H1 (cell line): ENCODE measurements at regions not wholly inside any gene's neighbourhood (a gene's known extent, or its start where the extent isn't known, plus 50 kb on each side); places are given as distances from the start of the nearest gene placed in this dataset.

Experiments
- CTCF ChIA-PET: fragments of 300-600 bp; sonication (Branson Sonifier 250); formaldehyde crosslinking; loops from one replicate; lab custom pipeline; 2021; ENCODE audit not compliant: partially characterized antibody; lab: Charles Lee
- POLR2A ChIA-PET: fragments of 300-600 bp; sonication (Branson Sonifier 250); formaldehyde crosslinking; loops from one replicate; lab custom pipeline; 2021; ENCODE audit warnings: inconsistent platforms; ENCODE audit not compliant: partially characterized antibody; lab: Charles Lee
- DNase-seq, 2 experiments: peaks; one replicate each; pipeline versions ENCODE4 v3.0.0 to v3.0.0-alpha.2; 2010 to 2022; ENCODE audit warnings: low spot score in 2 of 2, low read depth in 1 of 2, mixed read lengths in 1 of 2
- FAIRE-seq: peaks from 2 replicates; lab custom pipeline; 2011; peaks lifted over from hg19 to GRCh38; lab: Jason Lieb, UNC
- H2AFZ ChIP-seq: 2 replicates; pipeline ENCODE4 v1.8.1; 2012; ENCODE audit warnings: low read length, inconsistent platforms
- H2AK5ac ChIP-seq: 2 replicates; pipeline ENCODE4 v1.6.1; 2013; ENCODE audit warnings: low read depth, low read length
- H2BK120ac ChIP-seq: replicated peaks from 2 replicates; pipeline ENCODE3; 2013; ENCODE audit warnings: low read depth, low read length, inconsistent platforms
- H2BK12ac ChIP-seq: 2 replicates; pipeline ENCODE4 v1.6.1; 2013; ENCODE audit warnings: low read depth, low read length
- H2BK15ac ChIP-seq: 2 replicates; pipeline ENCODE4 v1.6.1; 2013; ENCODE audit warnings: low read length
- H2BK20ac ChIP-seq: 2 replicates; pipeline ENCODE4 v1.6.1; 2013; ENCODE audit warnings: low read length
- H2BK5ac ChIP-seq: 2 replicates; pipeline ENCODE4 v1.6.1; 2013; ENCODE audit warnings: low read depth, low read length
- H3K14ac ChIP-seq: 2 replicates; pipeline ENCODE4 v1.6.1; 2013; ENCODE audit warnings: inconsistent platforms; ENCODE audit not compliant: insufficient read length
- H3K18ac ChIP-seq: 2 replicates; pipeline ENCODE4 v1.6.1; 2013; ENCODE audit warnings: low read length; ENCODE audit errors: extremely low read depth
- H3K23ac ChIP-seq: 2 replicates; pipeline ENCODE4 v1.6.1; 2013; ENCODE audit warnings: inconsistent platforms; ENCODE audit not compliant: insufficient read length
- H3K23me2 ChIP-seq: 2 replicates; pipeline ENCODE4 v1.6.1; 2013; ENCODE audit warnings: low read depth, low read length
- H3K27ac ChIP-seq: 2 replicates; pipeline ENCODE4 v1.6.1; 2011; ENCODE audit warnings: low read depth, low read length, inconsistent platforms
- H3K27me3 ChIP-seq, 4 experiments: replicated peaks in 1 of 4; 1 replicate in 1 of 4; 2 replicates in 3 of 4; pipeline versions ENCODE4 v1.6.1 to v1.8.1; 2011 to 2013; ENCODE audit warnings: low read length in 3 of 4, mild to moderate bottlenecking in 3 of 4, inconsistent platforms in 2 of 4, mixed read lengths in 2 of 4, moderate library complexity in 1 of 4; ENCODE audit not compliant: control insufficient read depth in 3 of 4, insufficient read depth in 3 of 4; ENCODE audit errors: extremely low read depth in 1 of 4
- H3K36me3 ChIP-seq, 4 experiments: 2 replicates each; pipeline versions ENCODE4 v1.6.1 to v1.8.1; 2011 to 2013; ENCODE audit warnings: mild to moderate bottlenecking in 4 of 4, low read length in 3 of 4, moderate library complexity in 2 of 4, control low read depth in 1 of 4, inconsistent platforms in 1 of 4; ENCODE audit not compliant: insufficient read depth in 4 of 4, control insufficient read depth in 2 of 4
- H3K4ac ChIP-seq: replicated peaks from 2 replicates; pipeline ENCODE3; 2013; ENCODE audit warnings: low read length, low read depth, mixed read lengths, inconsistent platforms; ENCODE audit not compliant: insufficient read length
- H3K4me1 ChIP-seq, 4 experiments: replicated peaks in 1 of 4; 1 replicate in 1 of 4; 2 replicates in 3 of 4; pipeline versions ENCODE4 v1.6.1 to v1.8.1; 2011 to 2013; ENCODE audit warnings: low read length in 3 of 4, inconsistent platforms in 2 of 4, mixed read lengths in 1 of 4; ENCODE audit not compliant: insufficient read depth in 4 of 4, control insufficient read depth in 3 of 4
- H3K4me2 ChIP-seq, 2 experiments: 2 replicates each; pipeline versions ENCODE4 v1.6.1 to v1.8.1; 2011 to 2013; ENCODE audit warnings: low read depth in 2 of 2, low read length in 2 of 2, control low read depth in 1 of 2, inconsistent platforms in 1 of 2, mild to moderate bottlenecking in 1 of 2; ENCODE audit not compliant: insufficient read depth in 1 of 2
- H3K4me3 ChIP-seq, 4 experiments: fragments of 200-600, 300-600 bp in 1 of 4; sonication (generic), shearing (Covaris generic), sonication (Bioruptor Twin) in 1 of 4; 2 replicates each; pipeline versions ENCODE4 v1.5.1 to v1.8.1; 2011 to 2016; ENCODE audit warnings: low read length in 4 of 4, low read depth in 3 of 4, control low read depth in 2 of 4, inconsistent platforms in 2 of 4, mild to moderate bottlenecking in 2 of 4, mixed read lengths in 1 of 4, moderate library complexity in 1 of 4; ENCODE audit not compliant: insufficient read depth in 2 of 4; ENCODE audit errors: extremely low read depth in 1 of 4
- H3K56ac ChIP-seq: replicated peaks from 2 replicates; pipeline ENCODE3; 2013; ENCODE audit warnings: low read depth, mild to moderate bottlenecking, mixed read lengths, low read length, inconsistent platforms; ENCODE audit not compliant: insufficient read length
- H3K79me1 ChIP-seq: 2 replicates; pipeline ENCODE4 v1.6.1; 2013; ENCODE audit warnings: low read depth, low read length, control low read depth
- H3K79me2 ChIP-seq, 2 experiments: 2 replicates each; pipeline versions ENCODE4 v1.6.1 to v1.8.1; 2012 to 2013; ENCODE audit warnings: low read length in 2 of 2, mild to moderate bottlenecking in 2 of 2, inconsistent platforms in 1 of 2; ENCODE audit not compliant: insufficient read depth in 2 of 2, control insufficient read depth in 1 of 2
- H3K9ac ChIP-seq, 4 experiments: replicated peaks in 1 of 4; 1 replicate in 1 of 4; 2 replicates in 3 of 4; pipeline versions ENCODE4 v1.6.1 to v1.8.1; 2011 to 2013; ENCODE audit warnings: low read depth in 3 of 4, low read length in 3 of 4, control low read depth in 2 of 4, mild to moderate bottlenecking in 2 of 4, moderate library complexity in 2 of 4, inconsistent platforms in 1 of 4; ENCODE audit errors: extremely low read depth in 1 of 4
- H3K9me3 ChIP-seq, 2 experiments: 2 replicates each; pipeline versions ENCODE4 v1.6.1 to v1.8.1; 2012 to 2013; ENCODE audit warnings: mild to moderate bottlenecking in 2 of 2, moderate library complexity in 2 of 2, control low read depth in 1 of 2, inconsistent platforms in 1 of 2, low read depth in 1 of 2, low read length in 1 of 2, mixed read lengths in 1 of 2; ENCODE audit not compliant: insufficient read depth in 2 of 2
- H4K20me1 ChIP-seq, 2 experiments: replicated peaks in 1 of 2; 2 replicates each; pipeline versions ENCODE3 to v1.8.1; 2011 to 2013; ENCODE audit warnings: inconsistent platforms in 2 of 2, low read length in 2 of 2, mild to moderate bottlenecking in 1 of 2; ENCODE audit not compliant: insufficient read depth in 2 of 2, control insufficient read depth in 1 of 2
- H4K5ac ChIP-seq: 2 replicates; pipeline ENCODE4 v1.6.1; 2013; ENCODE audit warnings: low read length, low read depth, mixed read lengths, inconsistent platforms; ENCODE audit not compliant: insufficient read length
- H4K8ac ChIP-seq: 2 replicates; pipeline ENCODE4 v1.8.0; 2013; ENCODE audit warnings: mild to moderate bottlenecking, moderate library complexity, low read length, inconsistent platforms; ENCODE audit not compliant: insufficient read depth; ENCODE audit errors: extremely low read depth
- H4K91ac ChIP-seq: replicated peaks from 2 replicates; pipeline ENCODE3; 2013; ENCODE audit warnings: low read length, mixed read lengths, inconsistent platforms; ENCODE audit not compliant: insufficient read length
- CBX8 ChIP-seq: fragments of 300-800, 300-1000 bp; sonication (generic); IDR thresholded peaks from 2 replicates; pipeline ENCODE4 v1.7.1; 2016; ENCODE audit warnings: low read depth, low read length, borderline replicate concordance
- EGR1 ChIP-seq: IDR thresholded peaks from 2 replicates; pipeline ENCODE4 v1.6.1; 2011; ENCODE audit warnings: low read depth, low read length, borderline replicate concordance
- EP300 ChIP-seq, 2 experiments: IDR thresholded peaks; 1 replicate in 1 of 2; 2 replicates in 1 of 2; pipeline ENCODE4 v1.6.1; 2011 to 2012; ENCODE audit warnings: low read depth in 2 of 2, low read length in 2 of 2, mild to moderate bottlenecking in 2 of 2, borderline replicate concordance in 1 of 2, inconsistent platforms in 1 of 2, moderate library complexity in 1 of 2
- GTF2F1 ChIP-seq: IDR thresholded peaks from 2 replicates; pipeline ENCODE4 v1.6.1; 2012; ENCODE audit warnings: low read depth, low read length, improper control_type of control experiment, borderline replicate concordance
- RFX5 ChIP-seq: IDR thresholded peaks from 2 replicates; pipeline ENCODE4 v1.6.1; 2011; ENCODE audit warnings: low read depth, low read length, improper control_type of control experiment, borderline replicate concordance
- SIRT6 ChIP-seq: IDR thresholded peaks from one replicate; pipeline ENCODE4 v1.7.1; 2012; ENCODE audit warnings: low read length, inconsistent platforms
- TAF7 ChIP-seq: optimal IDR thresholded peaks from 2 replicates; pipeline ENCODE3; 2011; ENCODE audit warnings: low read depth, mild to moderate bottlenecking, inconsistent platforms, low read length, moderate library complexity, borderline replicate concordance
- TBP ChIP-seq: IDR thresholded peaks from 2 replicates; pipeline ENCODE4 v1.6.1; 2011; ENCODE audit warnings: low read depth, low read length, improper control_type of control experiment

DNA sequence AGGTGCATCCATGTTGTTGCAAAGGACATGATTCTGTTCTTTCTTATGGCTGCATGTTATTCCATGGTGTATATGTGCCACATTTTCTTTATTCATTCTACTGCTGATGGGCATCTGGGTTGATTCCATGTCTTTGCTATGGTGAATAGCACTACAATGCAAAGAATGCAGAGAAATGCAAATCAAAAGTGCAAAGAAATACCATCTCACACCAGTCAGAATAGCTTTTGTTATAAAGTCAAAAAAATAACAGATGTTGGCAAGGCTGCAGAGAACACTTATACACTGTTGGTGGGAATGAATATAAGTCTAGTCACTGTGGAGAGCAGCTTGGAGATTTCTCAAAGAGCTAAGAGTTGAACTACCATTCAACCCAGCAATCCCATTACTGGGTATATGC lies 99.2 kb downstream of the DHRS2 start:
- H3K23me2 ChIP-seq = no peaks in the 10 kb centered on the region
- H3K27ac ChIP-seq = no peak overlapping the region
- H2AFZ ChIP-seq = no peak overlapping the region
- no peak overlapping the region for H3K14ac ChIP-seq
- H4K8ac ChIP-seq = no peak overlapping the region
- no peak overlapping the region for H2AK5ac ChIP-seq
- no peak overlapping the region for H3K9ac ChIP-seq
- no peak overlapping the region for H3K18ac ChIP-seq
- DNase-seq (no peak), FAIRE-seq (no peak)
- H3K23ac ChIP-seq = no peak overlapping the region
- no peak overlapping the region for H2BK15ac ChIP-seq
- H3K9me3 ChIP-seq = peaks cover 13 to 35% of the 10 kb centered on the region in 2 experiments; a peak in 3 of 4 replicates
- no peaks in the 10 kb centered on the region for H3K4me1 ChIP-seq
- no peak overlapping the region for H3K4me3 ChIP-seq
- no peak overlapping the region for H4K91ac ChIP-seq
- no peak overlapping the region for H3K4ac ChIP-seq
- no peaks in the 10 kb centered on the region for H4K20me1 ChIP-seq
- no peaks in the 10 kb centered on the region for H3K79me2 ChIP-seq
- no peak overlapping the region for H2BK20ac ChIP-seq
- no peak overlapping the region for H2BK5ac ChIP-seq
- no peak overlapping the region for H2BK120ac ChIP-seq
- no peak overlapping the region for H3K4me2 ChIP-seq
- ChIA-PET CTCF (interaction anchor here (1.5 kb wide), 1 partner anchor 9 kb away, joined by 4 read pairs; no protein-coding TSS in a partner anchor), POLR2A (interaction anchor here (0.7 kb wide), 1 partner anchor 18 kb away, joined by 3 read pairs; no protein-coding TSS in a partner anchor)
- H3K79me1 ChIP-seq = no peaks in the 10 kb centered on the region
- H4K5ac ChIP-seq = no peak overlapping the region
- no peaks in the 10 kb centered on the region for H3K36me3 ChIP-seq
- no peak overlapping the region for H3K56ac ChIP-seq
- no peaks in the 10 kb centered on the region for H3K27me3 ChIP-seq
- no peak overlapping the region for H2BK12ac ChIP-seq
- TF ChIP-seq RFX5 (no peak), GTF2F1 (no peak), SIRT6 (no peak), EP300 (IDR thresholded peaks at IDR 0.05; ENCODE audit: borderline replicate concordance in 1 of 2, low read depth in 2 of 2, low read length in 2 of 2) (no peak), TBP (no peak), EGR1 (no peak), CBX8 (no peak), TAF7 (no peak)
